Aorta (tissue), 5 donors: ENCODE measurements at regions not wholly inside any gene's neighbourhood (a gene's known extent, or its start where the extent isn't known, plus 50 kb on each side); places are given as distances from the start of the nearest gene placed in this dataset.

Experiments
- ATAC-seq: fragments of 200-7000 bp; cut with Tn5 transposase; one replicate; pipeline ENCODE4 v1.9.1; 2022; ENCODE audit warnings: moderate library complexity; ENCODE audit not compliant: low FRiP score
- DNase-seq, 2 donors: peaks; one replicate each; pipeline ENCODE4 v3.0.0-alpha.2; 2020
- H3K27ac ChIP-seq, 2 donors: one replicate each; pipeline ENCODE4 v1.5.1; 2013; ENCODE audit warnings: low read length in 2 of 2, mild to moderate bottlenecking in 2 of 2, moderate library complexity in 2 of 2, control low read depth in 1 of 2, inconsistent platforms in 1 of 2, low read depth in 1 of 2
- H3K27me3 ChIP-seq, 2 donors: one replicate each; pipeline ENCODE4 v1.6.1; 2013; ENCODE audit warnings: control low read depth in 1 of 2, low read length in 1 of 2, mild to moderate bottlenecking in 1 of 2, moderate library complexity in 1 of 2; ENCODE audit not compliant: insufficient read depth in 2 of 2, control insufficient read depth in 1 of 2
- H3K36me3 ChIP-seq, 2 donors: one replicate each; pipeline ENCODE4 v1.6.1; 2013; ENCODE audit warnings: control low read depth in 1 of 2, low read length in 1 of 2, mild to moderate bottlenecking in 1 of 2; ENCODE audit not compliant: insufficient read depth in 2 of 2, control insufficient read depth in 1 of 2
- H3K4me1 ChIP-seq, 2 donors: one replicate each; pipeline ENCODE4 v1.6.1; 2013; ENCODE audit warnings: low read length in 2 of 2, control low read depth in 1 of 2, mild to moderate bottlenecking in 1 of 2, moderate library complexity in 1 of 2; ENCODE audit not compliant: insufficient read depth in 2 of 2, control insufficient read depth in 1 of 2
- H3K4me3 ChIP-seq, 2 donors: one replicate each; pipeline ENCODE4 v1.5.1; 2013; ENCODE audit warnings: low read length in 2 of 2, control low read depth in 1 of 2, mild to moderate bottlenecking in 1 of 2
- H3K9me3 ChIP-seq: one replicate; pipeline ENCODE4 v1.6.1; 2013; ENCODE audit warnings: mild to moderate bottlenecking, low read length; ENCODE audit not compliant: control insufficient read depth
- WGBS, 2 donors: extraction: QIAGEN DNeasy Blood & Tissue Kit; methylation state at CpG; one replicate each; pipeline ENCODE4 v1.1.7; 2013; 5-methylcytosine and 5-hydroxymethylcytosine counted together
- intact Hi-C, 2 donors: fragments of 100-400 bp; cut with DNase I; formaldehyde crosslinking; loops; one replicate each; pipeline versions ENCODE4 v1.14.2 to v1.15.0; 2022
- donor health status: healthy with polysubstance abuse.
- donor health status: Bipolar disorder and iron deficiency.
- donor health status: DM: no; HTN: no; CAD: no.
- donor health status: DM: no; HTN: no; CAD: no.
- donor health status: DM: yes; HTN: yes; CAD: no.

DNA sequence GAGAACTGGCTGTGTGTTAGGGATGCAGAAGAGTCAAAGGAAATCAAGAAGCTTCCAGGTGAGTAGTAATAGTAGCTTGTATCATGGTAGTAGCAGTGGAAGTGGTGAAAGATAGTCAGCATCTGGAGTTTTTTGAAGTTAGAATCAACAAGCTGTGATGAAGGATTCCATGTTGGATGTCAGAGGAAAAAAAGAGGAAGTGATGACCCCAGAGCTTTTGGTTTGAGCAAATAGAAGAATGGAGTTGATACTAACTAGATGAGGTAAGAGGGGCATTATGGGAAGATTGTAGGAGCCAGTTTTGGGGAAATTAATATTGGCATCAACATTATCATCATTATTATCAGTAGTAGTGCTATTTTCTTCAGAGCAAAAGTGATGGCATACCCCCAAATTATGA lies 542.2 kb downstream of the XIRP2 start:
- H3K4me3 ChIP-seq = no peak overlapping the region
- no peaks in the 10 kb centered on the region for H3K9me3 ChIP-seq
- no peaks in the 10 kb centered on the region for H3K36me3 ChIP-seq
- DNase-seq (no peak), ATAC-seq (no peak)
- H3K27ac ChIP-seq = no peak overlapping the region
- intact Hi-C loops = no loop called here
- H3K4me1 ChIP-seq = no peaks in the 10 kb centered on the region
- H3K27me3 ChIP-seq = no peaks in the 10 kb centered on the region

DNA sequence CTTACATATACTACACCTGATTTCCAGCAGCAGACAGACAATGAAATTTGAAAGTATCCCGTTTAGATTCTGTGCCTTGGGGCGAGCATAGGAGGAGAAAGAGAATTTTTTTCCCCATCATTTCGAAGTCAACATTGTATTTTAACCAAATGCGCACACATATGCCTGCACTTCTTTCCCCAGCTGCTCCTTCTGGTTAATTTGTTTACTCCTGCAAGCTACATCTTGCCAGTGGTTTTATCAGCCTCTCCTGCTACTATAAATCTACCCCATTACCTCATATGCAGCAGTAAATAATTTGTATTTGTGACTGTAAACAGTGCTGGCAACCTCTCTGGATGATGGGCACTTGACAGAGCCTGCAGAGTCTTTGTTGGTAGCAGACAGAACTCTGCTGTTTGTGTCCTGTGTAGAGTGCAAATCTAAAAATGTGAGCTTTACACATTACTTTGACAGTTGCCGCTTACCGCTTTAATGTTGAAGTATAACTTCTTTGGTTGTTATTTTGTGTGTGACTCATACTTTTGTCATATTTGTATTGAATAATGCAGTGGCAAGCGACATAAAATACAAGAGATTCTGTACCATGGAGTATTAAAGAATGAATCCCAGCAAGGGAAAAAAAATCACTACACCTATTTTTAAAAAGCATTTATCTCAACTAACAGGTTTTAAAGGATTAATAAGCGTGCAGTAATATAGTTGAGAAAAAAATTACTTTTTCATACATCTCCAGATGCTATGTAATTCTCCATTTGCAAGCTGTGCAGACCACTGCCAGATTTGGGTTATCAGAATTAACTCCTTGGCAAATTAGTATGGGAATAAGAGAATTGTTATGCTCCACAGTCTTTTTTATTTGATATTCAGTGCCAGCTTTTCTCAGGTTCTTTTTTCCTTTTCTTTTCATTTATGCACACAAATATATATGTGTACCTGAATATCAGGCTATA lies 536.8 kb downstream of the XIRP2 start:
- intact Hi-C loops = no loop called here
- DNase-seq = no peak
- peaks cover 2% of the 10 kb centered on the region for H3K9me3 ChIP-seq
- H3K27me3 ChIP-seq = no peaks in the 10 kb centered on the region
- H3K36me3 ChIP-seq = no peaks in the 10 kb centered on the region
- no peak for ATAC-seq
- H3K4me3 ChIP-seq = no peak overlapping the region
- H3K4me1 ChIP-seq = no peaks in the 10 kb centered on the region
- no peak overlapping the region for H3K27ac ChIP-seq
- 84 to 85% methylated on average over 8 of the region's 8 CpGs for WGBS, 2 donors

DNA sequence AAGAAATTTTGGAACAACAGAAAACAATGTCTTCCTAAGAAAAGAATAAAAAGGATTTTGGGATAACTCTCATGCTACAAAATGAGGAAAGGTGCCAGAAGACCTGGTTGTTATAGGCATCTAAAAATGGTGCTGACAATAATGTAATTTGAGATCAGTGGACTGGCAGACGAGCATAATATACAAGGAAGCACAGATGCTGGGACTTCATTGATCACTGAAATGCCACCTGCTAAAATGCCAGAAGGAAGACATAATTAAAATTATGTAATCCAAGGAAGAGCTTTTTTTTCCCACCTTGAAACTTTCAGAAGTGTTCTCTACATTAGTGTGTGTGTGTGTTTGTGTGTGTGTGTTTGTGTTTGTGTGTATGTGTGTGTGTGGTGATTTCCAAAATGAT lies 535.9 kb downstream of the XIRP2 start:
- Histone ChIP-seq H3K4me3 (no peak overlapping the region), H3K9me3 (peaks cover 2% of the 10 kb centered on the region), H3K27me3 (no peaks in the 10 kb centered on the region), H3K27ac (no peak overlapping the region), H3K36me3 (no peaks in the 10 kb centered on the region), H3K4me1 (no peaks in the 10 kb centered on the region)
- no peak for DNase-seq
- WGBS, 2 donors = 41 to 49% methylated on average over 1 of the region's 1 CpG
- no peak for ATAC-seq
- intact Hi-C loops = no loop called here

DNA sequence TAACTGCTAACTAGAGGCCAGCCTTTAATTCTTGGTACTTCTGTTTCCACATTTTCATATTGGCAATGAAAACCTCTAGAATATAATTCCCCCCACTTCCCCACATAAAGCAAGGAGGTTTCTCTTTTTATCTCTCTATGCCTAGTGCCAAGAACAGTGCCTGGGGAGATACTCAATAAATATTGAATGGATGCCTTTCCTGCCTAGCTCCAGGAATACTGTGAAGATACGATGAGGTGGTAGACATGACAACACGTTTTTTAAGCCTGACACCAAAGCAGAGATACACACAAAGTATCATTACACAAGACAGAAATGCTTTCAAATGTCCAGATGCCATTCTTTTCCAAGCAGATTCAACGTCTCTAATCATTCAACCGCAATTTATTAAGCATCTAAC lies 535.5 kb downstream of the XIRP2 start:
- ATAC-seq = no peak
- peaks cover 2% of the 10 kb centered on the region for H3K9me3 ChIP-seq
- no peak for DNase-seq
- no peak overlapping the region for H3K27ac ChIP-seq
- no peaks in the 10 kb centered on the region for H3K27me3 ChIP-seq
- no peaks in the 10 kb centered on the region for H3K36me3 ChIP-seq
- no peaks in the 10 kb centered on the region for H3K4me1 ChIP-seq
- no peak overlapping the region for H3K4me3 ChIP-seq
- WGBS, 2 donors = 60 to 66% methylated on average over 4 of the region's 4 CpGs
- intact Hi-C loops = no loop called here

DNA sequence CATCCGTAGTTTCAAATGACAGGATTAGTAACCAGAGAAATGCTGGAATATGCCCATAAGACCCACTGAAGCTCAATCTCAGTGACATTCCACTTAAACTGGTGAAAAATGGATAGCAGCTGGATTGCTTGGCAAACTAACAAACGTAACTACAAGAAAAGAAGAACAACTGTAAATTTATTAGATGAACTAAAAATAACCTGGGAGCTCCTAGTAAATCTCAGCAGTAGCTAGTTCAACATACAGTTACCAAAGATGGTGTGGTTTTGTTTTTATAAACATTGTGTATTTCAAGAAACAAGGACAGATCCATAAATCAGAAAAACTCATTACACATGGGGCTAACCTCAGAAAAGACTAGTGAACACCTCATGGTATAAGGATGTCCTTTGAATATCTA lies 531.9 kb downstream of the XIRP2 start:
- no peak for DNase-seq
- no peaks in the 10 kb centered on the region for H3K27me3 ChIP-seq
- ATAC-seq = no peak
- no peak overlapping the region for H3K4me3 ChIP-seq
- H3K27ac ChIP-seq = no peak overlapping the region
- H3K4me1 ChIP-seq = peaks cover 0 to 2% of the 10 kb centered on the region in 2 donors
- intact Hi-C loops = no loop called here
- WGBS, 2 donors = 39 to 45% methylated on average over 2 of the region's 2 CpGs
- H3K36me3 ChIP-seq = no peaks in the 10 kb centered on the region
- peaks cover 2% of the 10 kb centered on the region for H3K9me3 ChIP-seq

DNA sequence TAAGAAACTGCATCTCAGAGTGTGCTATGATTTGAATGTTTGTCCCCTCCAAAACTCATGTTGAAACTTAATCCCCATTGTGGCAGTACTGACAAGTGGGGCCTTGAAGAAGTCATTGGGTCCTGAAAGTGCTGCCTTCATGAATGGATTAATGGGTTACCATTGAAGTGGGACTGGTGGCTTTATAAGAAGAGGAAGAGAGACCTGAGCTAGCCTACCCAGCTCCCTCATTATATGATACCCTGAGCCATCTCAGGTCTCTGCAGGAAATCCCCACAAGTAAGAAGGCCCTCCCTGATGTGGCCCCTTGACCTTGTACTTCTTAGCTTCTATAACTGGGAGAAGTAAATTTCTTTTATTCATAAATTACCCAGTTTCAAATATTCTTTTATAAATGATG lies 526.8 kb downstream of the XIRP2 start:
- Histone ChIP-seq H3K4me3 (no peak overlapping the region), H3K27ac (no peak overlapping the region), H3K9me3 (no peaks in the 10 kb centered on the region), H3K27me3 (no peaks in the 10 kb centered on the region), H3K36me3 (no peaks in the 10 kb centered on the region), H3K4me1 (peaks cover 0 to 2% of the 10 kb centered on the region in 2 donors)
- no peak for ATAC-seq
- DNase-seq = no peak
- intact Hi-C loops = no loop called here

DNA sequence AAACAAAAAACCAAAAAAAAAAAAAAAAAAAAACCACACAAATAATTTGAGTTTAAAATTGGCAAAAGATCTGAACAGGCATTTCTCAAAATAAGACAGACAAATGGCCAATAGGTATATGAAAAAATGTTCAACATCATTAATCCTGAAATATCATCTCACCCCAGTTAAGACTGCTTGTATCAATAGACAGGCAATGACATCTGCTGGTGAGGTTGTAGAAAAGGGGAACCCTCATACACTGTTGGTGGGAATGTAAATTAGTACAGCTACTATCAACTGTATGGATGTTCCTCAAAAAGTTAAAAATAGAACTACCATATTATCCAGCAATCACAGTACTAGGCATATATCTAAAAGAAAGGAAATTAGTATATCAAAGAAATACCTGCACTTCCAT lies 523.1 kb downstream of the XIRP2 start:
- intact Hi-C loops = no loop called here
- no peak for ATAC-seq

DNA sequence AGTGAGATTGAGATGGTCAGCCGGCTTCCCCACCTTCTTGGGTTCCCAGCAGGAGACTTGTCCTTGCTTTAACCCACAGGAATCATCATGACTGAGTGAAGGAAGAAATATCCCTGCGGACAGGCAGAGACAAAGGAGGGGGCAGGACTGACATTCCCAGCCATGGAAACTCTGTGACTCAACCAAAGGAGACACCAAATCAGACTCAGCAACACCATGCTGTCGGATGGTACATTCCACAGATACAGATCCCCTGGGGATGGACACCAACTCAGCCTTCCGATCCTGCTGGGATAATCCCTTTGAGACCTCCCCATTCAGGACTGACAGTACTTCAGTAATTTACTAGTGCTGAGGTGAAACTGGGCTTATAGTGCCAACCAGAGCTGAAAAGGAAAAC lies 518.3 kb downstream of the XIRP2 start:
- WGBS, 2 donors = 33 to 44% methylated on average over 4 of the region's 4 CpGs
- Histone ChIP-seq H3K27ac (no peak overlapping the region), H3K4me1 (no peaks in the 10 kb centered on the region), H3K9me3 (peaks cover 2% of the 10 kb centered on the region), H3K36me3 (no peaks in the 10 kb centered on the region), H3K4me3 (no peak overlapping the region), H3K27me3 (no peaks in the 10 kb centered on the region)
- DNase-seq (no peak), ATAC-seq (no peak)
- intact Hi-C loops = no loop called here

More for the DNA sequence above, 523.1 kb downstream of the XIRP2 start:
- Histone ChIP-seq H3K36me3 (no peaks in the 10 kb centered on the region), H3K27ac (no peak overlapping the region), H3K4me1 (no peaks in the 10 kb centered on the region), H3K27me3 (no peaks in the 10 kb centered on the region), H3K9me3 (no peaks in the 10 kb centered on the region), H3K4me3 (no peak overlapping the region)
- DNase-seq = no peak

DNA sequence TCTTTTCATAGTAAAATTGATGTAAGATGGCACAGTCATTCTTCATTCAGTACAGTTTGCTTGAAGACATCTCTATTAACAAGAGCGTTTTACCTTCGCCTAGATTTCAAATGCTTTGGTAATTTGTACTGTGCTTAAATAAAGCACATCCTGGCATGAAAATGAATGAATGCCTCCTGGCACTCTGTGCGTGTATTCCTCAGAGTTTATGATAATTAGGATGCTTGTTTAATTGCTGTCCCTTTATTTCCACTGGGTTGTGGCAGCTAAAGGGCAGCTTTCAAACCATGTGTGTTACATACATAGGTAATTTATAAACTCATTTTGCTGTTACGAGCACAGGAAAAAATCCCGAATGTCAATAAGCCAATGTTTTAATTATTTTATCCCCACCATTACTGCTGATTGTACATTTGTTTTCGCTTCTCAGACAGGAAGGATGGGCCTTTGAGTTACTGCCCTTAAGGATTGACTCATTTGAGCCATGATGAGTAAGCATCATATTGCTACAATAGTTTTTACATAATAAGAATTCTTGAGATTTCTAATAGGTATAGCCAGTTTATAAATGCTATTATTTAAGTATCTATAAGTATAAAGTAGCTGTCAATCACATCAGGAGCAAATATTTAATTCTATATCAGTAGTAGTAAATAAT lies 516.5 kb downstream of the XIRP2 start:
- ATAC-seq (no peak), DNase-seq (no peak)
- Histone ChIP-seq H3K27ac (no peak overlapping the region), H3K4me3 (no peak overlapping the region), H3K4me1 (no peaks in the 10 kb centered on the region), H3K27me3 (no peaks in the 10 kb centered on the region), H3K36me3 (no peaks in the 10 kb centered on the region), H3K9me3 (peaks cover 2% of the 10 kb centered on the region)
- 93 to 96% methylated on average over 6 of the region's 6 CpGs for WGBS, 2 donors
- intact Hi-C loops = no loop called here
